SK-N-SH treated with all-trans-retinoic acid at 6 μM for 48 hours (cell line): ENCODE measurements at regions not wholly inside any gene's neighbourhood (a gene's known extent, or its start where the extent isn't known, plus 50 kb on each side); places are given as distances from the start of the nearest gene placed in this dataset.

Experiments
- ATAC-seq: fragments of 200-7000 bp; cut with Tn5 transposase; 3 replicates; pipeline ENCODE4 v1.9.1; 2020; ENCODE audit warnings: mild to moderate bottlenecking, moderate library complexity
- BACH2 ChIP-seq: fragments of 250-450 bp; sonication (Bioruptor Pico); IDR thresholded peaks from 2 replicates; pipeline ENCODE4 v1.9.0; 2021; ENCODE audit warnings: mild to moderate bottlenecking, borderline replicate concordance
- CREB5 ChIP-seq: fragments of 250-450 bp; sonication (Bioruptor Pico); IDR thresholded peaks from 2 replicates; pipeline ENCODE4 v1.5.1; 2020; ENCODE audit warnings: low read depth, mild to moderate bottlenecking, moderate library complexity
- CSDC2 ChIP-seq: fragments of 250-450 bp; sonication (Bioruptor Pico); IDR thresholded peaks from 2 replicates; pipeline ENCODE4 v1.5.0; 2020; ENCODE audit warnings: mild to moderate bottlenecking, moderate library complexity
- CSRNP3 ChIP-seq: fragments of 250-450 bp; sonication (Bioruptor Pico); IDR thresholded peaks from 2 replicates; pipeline ENCODE4 v1.5.1; 2021; ENCODE audit warnings: mild to moderate bottlenecking, moderate library complexity
- ESRRG ChIP-seq: fragments of 250-450 bp; sonication (Bioruptor Pico); IDR thresholded peaks from 2 replicates; pipeline ENCODE4 v1.6.1; 2021; ENCODE audit warnings: mild to moderate bottlenecking
- GLIS3 ChIP-seq: fragments of 250-450 bp; sonication (Bioruptor Pico); IDR thresholded peaks from 2 replicates; pipeline ENCODE4 v1.5.0; 2020; ENCODE audit warnings: mild to moderate bottlenecking, moderate library complexity
- ISL1 ChIP-seq: fragments of 250-450 bp; sonication (Bioruptor Pico); IDR thresholded peaks from 2 replicates; pipeline ENCODE4 v2.1.2; 2022; ENCODE audit warnings: mild to moderate bottlenecking, moderate library complexity
- OSR1 ChIP-seq: fragments of 250-450 bp; sonication (Bioruptor Pico); IDR thresholded peaks from 2 replicates; pipeline ENCODE4 v1.8.0; 2022; ENCODE audit warnings: moderate library complexity, mild to moderate bottlenecking, inconsistent platforms
- POU6F1 ChIP-seq: fragments of 250-450 bp; sonication (Bioruptor Pico); IDR thresholded peaks from 2 replicates; pipeline ENCODE4 v1.8.0; 2021; ENCODE audit warnings: low read depth, mild to moderate bottlenecking, moderate library complexity, borderline replicate concordance
- PPARA ChIP-seq: fragments of 250-450 bp; sonication (Bioruptor Pico); IDR thresholded peaks from 2 replicates; pipeline ENCODE4 v1.5.0; 2020; ENCODE audit warnings: mild to moderate bottlenecking, borderline replicate concordance
- RARB ChIP-seq: fragments of 250-450 bp; sonication (Bioruptor Pico); IDR thresholded peaks from 2 replicates; pipeline ENCODE4 v1.8.0; 2021; ENCODE audit warnings: mild to moderate bottlenecking, moderate library complexity
- SNAI2 ChIP-seq: fragments of 250-450 bp; sonication (Bioruptor Pico); IDR thresholded peaks from 2 replicates; pipeline ENCODE4 v1.5.0; 2020; ENCODE audit warnings: mild to moderate bottlenecking, moderate library complexity
- TCF4 ChIP-seq: fragments of 250-450 bp; sonication (Bioruptor Pico); IDR thresholded peaks from 2 replicates; pipeline ENCODE4 v1.8.0; 2021; ENCODE audit warnings: mild to moderate bottlenecking, moderate library complexity, borderline replicate concordance
- TOX ChIP-seq: fragments of 250-450 bp; sonication (Bioruptor Pico); IDR thresholded peaks from 2 replicates; pipeline ENCODE4 v1.8.0; 2021; ENCODE audit warnings: mild to moderate bottlenecking, moderate library complexity, borderline replicate concordance
- TSHZ2 ChIP-seq: fragments of 250-450 bp; sonication (Bioruptor Pico); IDR thresholded peaks from 2 replicates; pipeline ENCODE4 v1.5.0; 2020; ENCODE audit warnings: mild to moderate bottlenecking, moderate library complexity
- ZC3H10 ChIP-seq: fragments of 250-450 bp; sonication (Bioruptor Pico); IDR thresholded peaks from 2 replicates; pipeline ENCODE4 v1.5.1; 2021; ENCODE audit warnings: mild to moderate bottlenecking, moderate library complexity
- ZFP3 ChIP-seq: fragments of 250-450 bp; sonication (Bioruptor Pico); IDR thresholded peaks from 2 replicates; pipeline ENCODE4 v1.5.0; 2020; ENCODE audit warnings: mild to moderate bottlenecking, moderate library complexity
- ZFP30 ChIP-seq: fragments of 450-650 bp; formaldehyde crosslinking; IDR thresholded peaks from 2 replicates; pipeline ENCODE4 v1.5.0; 2022; ENCODE audit warnings: mild to moderate bottlenecking, moderate library complexity
- ZNF565 ChIP-seq: fragments of 450-650 bp; formaldehyde crosslinking; conservative IDR thresholded peaks from 2 replicates; pipeline ENCODE4 v1.5.0; 2020; ENCODE audit warnings: low read depth, mild to moderate bottlenecking, moderate library complexity
- ZNF70 ChIP-seq: fragments of 450-650 bp; formaldehyde crosslinking; IDR thresholded peaks from 2 replicates; pipeline ENCODE4 v1.5.0; 2020; ENCODE audit warnings: mild to moderate bottlenecking, moderate library complexity
- ZNF8 ChIP-seq: fragments of 450-650 bp; formaldehyde crosslinking; IDR thresholded peaks from 2 replicates; pipeline ENCODE4 v1.5.0; 2020; ENCODE audit warnings: mild to moderate bottlenecking, moderate library complexity

- ATAC-seq: no peak
- TF ChIP-seq CREB5 (no peak), BACH2 (CRISPR knock-in tag) (no peak), ESRRG (no peak), SNAI2 (CRISPR knock-in tag) (no peak)
Measured at GRCh38 chr16:26599785-26600104, 467.0 kb upstream of the C16orf82 start.

GRCh38 chr16:26601335-26601734 is 465.4 kb upstream of the C16orf82 start:
- no peak for TF ChIP-seq PPARA (CRISPR knock-in tag)
- TF ChIP-seq ESRRG: no peak
- TF ChIP-seq GLIS3 (CRISPR knock-in tag): no peak
- TF ChIP-seq ZNF70 (CRISPR knock-in tag): no peak
- no peak for TF ChIP-seq OSR1 (CRISPR knock-in tag)
- TF ChIP-seq ZFP30: no peak
- no peak for TF ChIP-seq CSDC2
- no peak for TF ChIP-seq ISL1 (CRISPR knock-in tag)
- no peak for TF ChIP-seq ZFP3 (CRISPR knock-in tag)
- TF ChIP-seq CREB5: no peak
- no peak for TF ChIP-seq RARB (CRISPR knock-in tag)
- no peak for TF ChIP-seq ZC3H10 (CRISPR knock-in tag)
- TF ChIP-seq TSHZ2: no peak
- no peak for TF ChIP-seq BACH2 (CRISPR knock-in tag)
- TF ChIP-seq TOX: no peak
- no peak for TF ChIP-seq SNAI2 (CRISPR knock-in tag)
- no peak for TF ChIP-seq CSRNP3

GRCh38 chr16:26605626-26606271 is 461.0 kb upstream of the C16orf82 start:
- no peak for ATAC-seq
- TF ChIP-seq POU6F1 (CRISPR knock-in tag): no peak
- no peak for TF ChIP-seq OSR1 (CRISPR knock-in tag)
- TF ChIP-seq CSDC2: no peak
- no peak for TF ChIP-seq ZFP30
- TF ChIP-seq ZC3H10 (CRISPR knock-in tag): no peak

More at GRCh38 chr16:26601335-26601734, 465.4 kb upstream of the C16orf82 start:
- ATAC-seq: no peak

- no peak for ATAC-seq
- no peak for TF ChIP-seq ZNF8 (CRISPR knock-in tag)
- TF ChIP-seq ZC3H10 (CRISPR knock-in tag): no peak
- no peak for TF ChIP-seq CSDC2
- no peak for TF ChIP-seq CSRNP3
- no peak for TF ChIP-seq TCF4 (CRISPR knock-in tag)
- TF ChIP-seq TSHZ2: no peak
- no peak for TF ChIP-seq RARB (CRISPR knock-in tag)
- TF ChIP-seq PPARA (CRISPR knock-in tag): no peak
- TF ChIP-seq ZNF70 (CRISPR knock-in tag): no peak
- no peak for TF ChIP-seq ZNF565
Measured at GRCh38 chr16:26606381-26607150, 460.2 kb upstream of the C16orf82 start.
